Endothelial cell of umbilical vein (primary cell): ENCODE measurements at regions not wholly inside any gene's neighbourhood (a gene's known extent, or its start where the extent isn't known, plus 50 kb on each side); places are given as distances from the start of the nearest gene placed in this dataset.

ENCODE experiments used
- CTCF ChIP-seq, 2 donors: IDR thresholded peaks; 1 replicate in 1 of 2; 2 replicates in 1 of 2; pipeline ENCODE4 v1.5.1; 2011; ENCODE audit warnings: low read length in 2 of 2, mild to moderate bottlenecking in 2 of 2, moderate library complexity in 2 of 2, control low read depth in 1 of 2, inconsistent platforms in 1 of 2, low read depth in 1 of 2; ENCODE audit not compliant: insufficient read depth in 1 of 2; ENCODE audit errors: extremely low read depth in 1 of 2
- FOS ChIP-seq: IDR thresholded peaks from 2 replicates; pipeline ENCODE4 v1.6.1; 2011; ENCODE audit warnings: mild to moderate bottlenecking, low read length, moderate library complexity, borderline replicate concordance; ENCODE audit not compliant: insufficient read depth
- MAX ChIP-seq: IDR thresholded peaks from 2 replicates; pipeline ENCODE4 v1.6.1; 2011; ENCODE audit not compliant: insufficient read depth, insufficient read length
- MYC ChIP-seq: IDR thresholded peaks from one replicate; pipeline ENCODE4 v1.6.1; 2011; ENCODE audit warnings: mild to moderate bottlenecking, low read depth, low read length
- POLR2A ChIP-seq: IDR thresholded peaks from 2 replicates; pipeline ENCODE4 v1.6.1; 2012; ENCODE audit warnings: low read depth, mild to moderate bottlenecking, control low read depth, low read length
- POLR2AphosphoS5 ChIP-seq: IDR thresholded peaks from 2 replicates; pipeline ENCODE4 v1.6.1; 2012; ENCODE audit warnings: low read depth, mild to moderate bottlenecking, control low read depth, low read length, moderate library complexity; ENCODE audit not compliant: insufficient read depth

GRCh38 chr2:126512026-126512425 is 143.9 kb upstream of the GYPC start:
- no peak for TF ChIP-seq MYC
- TF ChIP-seq FOS: no peak
- no peak for TF ChIP-seq MAX
- no peak for TF ChIP-seq CTCF (IDR thresholded peaks at IDR 0.05; ENCODE audit: extremely low read depth in 1 of 2, insufficient read depth in 1 of 2, low read depth in 1 of 2, low read length in 2 of 2)
- TF ChIP-seq POLR2AphosphoS5: no peak
- TF ChIP-seq POLR2A: no peak
